Lower lobe of right lung (tissue), 2 donors: ENCODE measurements at regions not wholly inside any gene's neighbourhood (a gene's known extent, or its start where the extent isn't known, plus 50 kb on each side); places are given as distances from the start of the nearest gene placed in this dataset.

Experiments used
- ATAC-seq, 2 donors: fragments of 200-7000 bp; cut with Tn5 transposase; one replicate each; pipeline ENCODE4 v1.9.1; 2020 to 2022; ENCODE audit warnings: mild to moderate bottlenecking in 2 of 2, moderate library complexity in 2 of 2
- DNase-seq: peaks from one replicate; pipeline ENCODE4 v3.0.0-alpha.2; 2020
- H3K27ac ChIP-seq: fragments of 200-600 bp; one replicate; pipeline ENCODE4 v1.8.0; 2022
- H3K27me3 ChIP-seq: fragments of 200-600 bp; one replicate; pipeline ENCODE4 v1.8.0; 2022; ENCODE audit warnings: low read depth
- H3K36me3 ChIP-seq: fragments of 200-600 bp; one replicate; pipeline ENCODE4 v1.8.0; 2022; ENCODE audit warnings: mild to moderate bottlenecking
- H3K4me1 ChIP-seq: fragments of 200-600 bp; one replicate; pipeline ENCODE4 v1.8.0; 2022
- H3K4me3 ChIP-seq: fragments of 200-600 bp; one replicate; pipeline ENCODE4 v1.8.0; 2022; ENCODE audit warnings: mild to moderate bottlenecking
- H3K9me3 ChIP-seq: fragments of 200-600 bp; one replicate; pipeline ENCODE4 v1.8.0; 2022
- CTCF ChIP-seq: fragments of 200-600 bp; IDR thresholded peaks from one replicate; pipeline ENCODE4 v1.8.0; 2022; ENCODE audit warnings: antibody characterized with exemption, mild to moderate bottlenecking
- intact Hi-C: fragments of 100-400 bp; cut with DNase I; formaldehyde crosslinking; loops from one replicate; pipeline ENCODE4 v1.11.0; 2022
- donor health status: DM: no; HTN: yes; CAD: no; lungs with severe emphysema.

- H3K4me1 ChIP-seq = no peaks in the 10 kb centered on the region
- no peaks in the 10 kb centered on the region for H3K36me3 ChIP-seq
- no peak for ATAC-seq
- intact Hi-C loops = no loop called here
- DNase-seq = no peak
- H3K27ac ChIP-seq = no peak overlapping the region
- no peak overlapping the region for H3K4me3 ChIP-seq
- no peak for TF ChIP-seq CTCF
- H3K9me3 ChIP-seq = no peaks in the 10 kb centered on the region
- no peaks in the 10 kb centered on the region for H3K27me3 ChIP-seq
Observed at GRCh38 chr2:129711816-129712675, 267.4 kb upstream of the RAB6C start.

- Histone ChIP-seq H3K36me3 (no peaks in the 10 kb centered on the region), H3K4me1 (no peaks in the 10 kb centered on the region), H3K4me3 (no peak overlapping the region), H3K9me3 (no peaks in the 10 kb centered on the region), H3K27ac (no peak overlapping the region), H3K27me3 (peaks cover 3% of the 10 kb centered on the region)
- intact Hi-C loops = no loop called here
- no peak for DNase-seq
- no peak for TF ChIP-seq CTCF
- ATAC-seq = no peak
Observed at GRCh38 chr2:129712676-129712985, 266.8 kb upstream of the RAB6C start.

GRCh38 chr2:129713337-129713736 is 266.1 kb upstream of the RAB6C start:
- intact Hi-C loops = no loop called here

GRCh38 chr2:129716781-129717559 is 262.5 kb upstream of the RAB6C start:
- Histone ChIP-seq H3K4me3 (no peak overlapping the region), H3K4me1 (no peaks in the 10 kb centered on the region), H3K27me3 (peaks cover 3% of the 10 kb centered on the region), H3K9me3 (no peaks in the 10 kb centered on the region), H3K27ac (no peak overlapping the region), H3K36me3 (no peaks in the 10 kb centered on the region)
- TF ChIP-seq CTCF = no peak
- DNase-seq (no peak), ATAC-seq (no peak)
- intact Hi-C loops = no loop called here

More at GRCh38 chr2:129713337-129713736, 266.1 kb upstream of the RAB6C start:
- no peak for ATAC-seq
- Histone ChIP-seq H3K4me3 (no peak overlapping the region), H3K27ac (no peak overlapping the region), H3K36me3 (no peaks in the 10 kb centered on the region), H3K9me3 (no peaks in the 10 kb centered on the region), H3K27me3 (peaks cover 3% of the 10 kb centered on the region), H3K4me1 (no peaks in the 10 kb centered on the region)
- no peak for TF ChIP-seq CTCF
- no peak for DNase-seq

- Histone ChIP-seq H3K4me3 (no peak overlapping the region), H3K27ac (no peak overlapping the region), H3K27me3 (peaks cover 9% of the 10 kb centered on the region), H3K4me1 (no peaks in the 10 kb centered on the region), H3K36me3 (no peaks in the 10 kb centered on the region), H3K9me3 (no peaks in the 10 kb centered on the region)
- ATAC-seq (no peak), DNase-seq (no peak)
- no peak for TF ChIP-seq CTCF
- intact Hi-C loops = no loop called here
Observed at GRCh38 chr2:129717560-129718130, 261.8 kb upstream of the RAB6C start.
